Endodermal cell (in vitro differentiated cells): ENCODE measurements at regions not wholly inside any gene's neighbourhood (a gene's known extent, or its start where the extent isn't known, plus 50 kb on each side); places are given as distances from the start of the nearest gene placed in this dataset.

Experiments
- DNase-seq: peaks from one replicate; pipeline ENCODE4 v3.0.0-alpha.2; 2017
- H3K27ac ChIP-seq: 2 replicates; pipeline ENCODE4 v1.5.1; 2013; ENCODE audit warnings: mild to moderate bottlenecking, low read depth, low read length, moderate library complexity
- H3K27me3 ChIP-seq: 2 replicates; pipeline ENCODE4 v1.6.1; 2013; ENCODE audit warnings: mild to moderate bottlenecking, low read length, moderate library complexity; ENCODE audit not compliant: insufficient read depth, control insufficient read depth, poor library complexity, severe bottlenecking
- H3K36me3 ChIP-seq: 2 replicates; pipeline ENCODE4 v1.7.0; 2013; ENCODE audit warnings: mild to moderate bottlenecking, low read length, moderate library complexity; ENCODE audit not compliant: control insufficient read depth, insufficient read depth
- H3K4me1 ChIP-seq: one replicate; pipeline ENCODE4 v1.7.0; 2013; ENCODE audit warnings: low read length; ENCODE audit not compliant: control insufficient read depth, insufficient read depth
- H3K4me3 ChIP-seq: 2 replicates; pipeline ENCODE4 v1.5.1; 2013; ENCODE audit warnings: mild to moderate bottlenecking, low read length, moderate library complexity
- H3K9ac ChIP-seq: 2 replicates; pipeline ENCODE4 v1.6.1; 2013; ENCODE audit warnings: mild to moderate bottlenecking, low read length, moderate library complexity; ENCODE audit not compliant: poor library complexity, severe bottlenecking; ENCODE audit errors: extremely low read depth
- H3K9me3 ChIP-seq: 2 replicates; pipeline ENCODE4 v1.6.1; 2013; ENCODE audit warnings: mild to moderate bottlenecking, low read length, moderate library complexity; ENCODE audit not compliant: control insufficient read depth
- H3K27ac Mint-ChIP-seq: 2 replicates; pipeline ENCODE4 v1.8.0; 2020; ENCODE audit warnings: mixed read lengths
- H3K27me3 Mint-ChIP-seq: 2 replicates; pipeline ENCODE4 v1.8.0; 2021; ENCODE audit warnings: mild to moderate bottlenecking, mixed read lengths; ENCODE audit not compliant: insufficient read depth
- H3K36me3 Mint-ChIP-seq: 2 replicates; pipeline ENCODE4 v1.8.0; 2020; ENCODE audit warnings: low read depth, mixed read lengths
- H3K4me1 Mint-ChIP-seq: 2 replicates; pipeline ENCODE4 v1.8.0; 2020; ENCODE audit warnings: mixed read lengths
- H3K4me3 Mint-ChIP-seq: 2 replicates; pipeline ENCODE4 v1.8.0; 2020; ENCODE audit warnings: mild to moderate bottlenecking, moderate library complexity, mixed read lengths
- H3K9me3 Mint-ChIP-seq: 2 replicates; pipeline ENCODE4 v1.8.0; 2020; ENCODE audit warnings: mild to moderate bottlenecking, mixed read lengths
- CTCF ChIP-seq: fragments of 200-600 bp; sonication (generic); conservative IDR thresholded peaks from 2 replicates; pipeline ENCODE4 v1.5.0; 2021; ENCODE audit warnings: antibody characterized with exemption, mild to moderate bottlenecking
- WGBS, 2 experiments: methylation state at CpG; one replicate each; pipeline versions ENCODE4 v1.1.5 to v1.1.7; 2013; ENCODE audit warnings: missing lambda C conversion rate in 2 of 2, mixed read lengths in 1 of 2; ENCODE audit not compliant: insufficient coverage in 1 of 2, insufficient read length in 1 of 2; 5-methylcytosine and 5-hydroxymethylcytosine counted together

- no peak overlapping the region for H3K27ac ChIP-seq
- peak overlapping the region; percentile 41 for H3K27ac Mint-ChIP-seq
- WGBS, 2 experiments: 67% methylated on average over 2 of the region's 2 CpGs; no CpG with 5 or more reads in 1 of the 2 experiments
These were observed 178.6 kb downstream of the ZNF674 start for GRCh38 chrX:46366381-46367207.

GRCh38 chrX:46354481-46354880 lies 190.7 kb downstream of the ZNF674 start:
- no peak for DNase-seq
- no peaks in the 10 kb centered on the region for H3K36me3 Mint-ChIP-seq
- no peak overlapping the region for H3K27ac Mint-ChIP-seq
- no peaks in the 10 kb centered on the region for H3K4me1 Mint-ChIP-seq
- Histone ChIP-seq H3K36me3 (no peaks in the 10 kb centered on the region), H3K4me3 (no peak overlapping the region), H3K27me3 (no peaks in the 10 kb centered on the region), H3K9ac (no peak overlapping the region), H3K4me1 (no peaks in the 10 kb centered on the region), H3K27ac (no peak overlapping the region), H3K9me3 (peaks cover 3% of the 10 kb centered on the region)
- TF ChIP-seq CTCF: no peak
- no peaks in the 10 kb centered on the region for H3K27me3 Mint-ChIP-seq
- 83% methylated on average over 1 of the region's 1 CpG; no CpG with 5 or more reads in 1 of the 2 experiments for WGBS, 2 experiments
- no peak overlapping the region for H3K4me3 Mint-ChIP-seq
- H3K9me3 Mint-ChIP-seq: peaks cover 75% of the 10 kb centered on the region

More at GRCh38 chrX:46366381-46367207, 178.6 kb downstream of the ZNF674 start:
- H3K36me3 ChIP-seq: no peaks in the 10 kb centered on the region
- H3K9me3 Mint-ChIP-seq: peaks cover 31% of the 10 kb centered on the region
- H3K9ac ChIP-seq: no peak overlapping the region
- no peaks in the 10 kb centered on the region for H3K4me1 ChIP-seq
- no peaks in the 10 kb centered on the region for H3K36me3 Mint-ChIP-seq
- H3K27me3 Mint-ChIP-seq: no peaks in the 10 kb centered on the region
- no peaks in the 10 kb centered on the region for H3K27me3 ChIP-seq
- H3K4me3 Mint-ChIP-seq: no peak overlapping the region
- no peak for TF ChIP-seq CTCF
- no peak for DNase-seq
- H3K4me3 ChIP-seq: no peak overlapping the region
- H3K9me3 ChIP-seq: no peaks in the 10 kb centered on the region
- H3K4me1 Mint-ChIP-seq: peaks cover 10% of the 10 kb centered on the region

- Mint-ChIP-seq H3K4me3 (no peak overlapping the region), H3K9me3 (peaks cover 53% of the 10 kb centered on the region), H3K27me3 (no peaks in the 10 kb centered on the region), H3K27ac (no peak overlapping the region), H3K36me3 (no peaks in the 10 kb centered on the region), H3K4me1 (peaks cover 7% of the 10 kb centered on the region)
- WGBS, 2 experiments: 100% methylated on average over 1 of the region's 1 CpG; no CpG with 5 or more reads in 1 of the 2 experiments
- Histone ChIP-seq H3K4me3 (no peak overlapping the region), H3K27ac (no peak overlapping the region), H3K9ac (no peak overlapping the region), H3K4me1 (no peaks in the 10 kb centered on the region), H3K9me3 (no peaks in the 10 kb centered on the region), H3K36me3 (no peaks in the 10 kb centered on the region), H3K27me3 (no peaks in the 10 kb centered on the region)
- DNase-seq: no peak
- no peak for TF ChIP-seq CTCF
These were observed 203.4 kb downstream of the ZNF674 start for GRCh38 chrX:46341767-46342322.
